ENCODE measurements at regions not wholly inside any gene's neighbourhood (a gene's known extent, or its start where the extent isn't known, plus 50 kb on each side); places are given as distances from the start of the nearest gene placed in this dataset.

DNA sequence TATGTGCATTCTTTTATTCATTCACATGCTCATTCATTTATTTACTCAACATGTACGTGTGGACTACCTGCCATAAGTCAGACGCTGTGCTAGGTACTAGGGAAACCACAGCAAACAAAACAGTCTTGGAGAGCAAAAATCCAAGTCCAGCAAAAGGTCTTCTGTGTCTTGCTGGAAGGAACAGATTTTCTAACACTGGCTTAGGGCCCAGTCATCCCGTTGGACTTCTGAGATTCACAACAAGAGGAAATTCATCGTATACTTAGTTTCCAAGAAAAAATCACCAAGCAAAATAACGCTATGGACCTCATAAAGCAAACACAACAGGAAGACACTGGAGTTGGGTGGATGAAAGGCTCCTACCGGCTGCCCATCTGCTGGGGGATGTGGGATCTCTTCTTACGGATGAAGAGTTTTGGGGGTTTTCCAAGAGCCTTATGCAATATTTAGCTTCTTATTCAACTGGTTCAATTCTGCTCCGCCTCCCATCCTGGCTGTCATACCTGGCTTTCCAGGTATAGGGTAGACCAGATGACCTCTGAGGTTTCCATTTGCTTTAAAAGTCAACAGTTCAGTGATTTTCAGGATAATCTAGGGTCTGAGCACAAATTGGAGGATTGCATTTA is 262.7 kb downstream of the HAUS1 start:
- DNase-seq, result no peak
- no peak overlapping the region for H3K27ac ChIP-seq
- no peaks in the 10 kb centered on the region for H3K36me3 ChIP-seq
- H3K9me3 ChIP-seq, result no peaks in the 10 kb centered on the region
- intact Hi-C loops (cut with DNase I; ENCODE audit: low total_unique reads), result no loop called here
- TF ChIP-seq CTCF (IDR thresholded peaks at IDR 0.05 in 8 of 11, conservative IDR thresholded peaks at IDR 0.05 in 3 of 11) (no peak), POLR2AphosphoS5 (IDR thresholded peaks at IDR 0.05) (no peak), POLR2A (IDR thresholded peaks at IDR 0.05) (no peak)
- WGBS, 5 donors, result 77 to 87% (median 83%) methylated on average over 8 of the region's 8 CpGs
- no peak overlapping the region for H3K4me3 ChIP-seq
- H3K27me3 ChIP-seq (replicated peaks in 1 of 7), result no peaks in the 10 kb centered on the region
- H3K4me1 ChIP-seq, result no peaks in the 10 kb centered on the region

DNA sequence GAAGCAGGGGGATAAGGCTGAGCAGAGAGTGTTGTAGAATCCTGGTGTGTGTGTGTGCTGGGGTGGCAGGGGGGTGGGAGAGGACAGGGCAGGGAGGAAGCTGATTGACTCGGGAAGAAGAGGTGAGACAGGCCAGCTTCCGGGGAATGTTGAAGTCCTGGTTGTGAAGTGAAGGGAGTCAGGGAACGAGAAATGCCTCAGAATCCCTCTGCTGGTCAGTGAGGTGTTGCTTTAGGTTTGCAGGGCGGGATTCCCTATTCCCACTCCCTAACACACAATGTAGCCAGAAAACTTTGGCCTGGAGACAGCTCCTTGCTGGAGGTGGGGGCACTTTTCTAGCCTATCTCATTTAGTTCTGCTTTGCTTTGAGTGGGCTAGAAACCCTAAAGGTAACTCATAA is 265.1 kb downstream of the HAUS1 start:
- intact Hi-C loops (cut with DNase I; ENCODE audit: low total_unique reads), result no loop called here
- H3K27me3 ChIP-seq (replicated peaks in 1 of 7), result no peaks in the 10 kb centered on the region
- no peak overlapping the region for H3K4me3 ChIP-seq
- no peaks in the 10 kb centered on the region for H3K4me1 ChIP-seq
- WGBS, 5 donors, result 69 to 91% (median 79%) methylated on average over 4 of the region's 4 CpGs
- H3K27ac ChIP-seq, result no peak overlapping the region
- TF ChIP-seq POLR2A (IDR thresholded peaks at IDR 0.05) (no peak), POLR2AphosphoS5 (IDR thresholded peaks at IDR 0.05) (no peak)
- DNase-seq, result no peak
- H3K36me3 ChIP-seq, result no peaks in the 10 kb centered on the region
- no peaks in the 10 kb centered on the region for H3K9me3 ChIP-seq

DNA sequence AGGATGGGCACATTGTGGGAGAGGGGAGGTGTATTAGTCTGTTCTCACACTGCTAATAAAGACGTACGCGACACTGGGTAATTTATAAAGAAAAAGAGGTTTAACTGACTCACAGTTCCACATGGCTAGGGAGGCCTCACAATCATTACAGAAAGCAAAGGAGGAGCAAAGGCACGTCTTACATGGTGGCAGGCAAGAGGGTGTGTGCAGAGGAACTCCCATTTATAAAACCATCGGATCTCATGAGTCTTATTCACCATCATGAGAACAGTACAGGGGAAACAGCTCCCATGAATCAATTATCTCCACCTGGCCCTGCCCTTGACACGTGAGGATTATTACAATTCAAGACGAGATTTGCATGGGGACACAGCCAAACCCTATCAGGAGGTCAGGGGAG is 266.7 kb downstream of the HAUS1 start:
- TF ChIP-seq POLR2A (IDR thresholded peaks at IDR 0.05), result no peak
- TF ChIP-seq POLR2AphosphoS5 (IDR thresholded peaks at IDR 0.05), result no peak
- TF ChIP-seq CTCF (IDR thresholded peaks at IDR 0.05 in 8 of 11, conservative IDR thresholded peaks at IDR 0.05 in 3 of 11), result no peak
- no peak overlapping the region for H3K27ac ChIP-seq
- peaks cover 0 to 3% (median 0%) of the 10 kb centered on the region in 6 donors for H3K4me1 ChIP-seq
- H3K4me3 ChIP-seq, result no peak overlapping the region
- DNase-seq, result no peak
- H3K27me3 ChIP-seq (replicated peaks in 1 of 7), result no peaks in the 10 kb centered on the region
- 74 to 90% (median 81%) methylated on average over 7 of the region's 7 CpGs for WGBS, 5 donors
- no peaks in the 10 kb centered on the region for H3K36me3 ChIP-seq
- intact Hi-C loops (cut with DNase I; ENCODE audit: low total_unique reads), result no loop called here
- H3K9me3 ChIP-seq, result no peaks in the 10 kb centered on the region

DNA sequence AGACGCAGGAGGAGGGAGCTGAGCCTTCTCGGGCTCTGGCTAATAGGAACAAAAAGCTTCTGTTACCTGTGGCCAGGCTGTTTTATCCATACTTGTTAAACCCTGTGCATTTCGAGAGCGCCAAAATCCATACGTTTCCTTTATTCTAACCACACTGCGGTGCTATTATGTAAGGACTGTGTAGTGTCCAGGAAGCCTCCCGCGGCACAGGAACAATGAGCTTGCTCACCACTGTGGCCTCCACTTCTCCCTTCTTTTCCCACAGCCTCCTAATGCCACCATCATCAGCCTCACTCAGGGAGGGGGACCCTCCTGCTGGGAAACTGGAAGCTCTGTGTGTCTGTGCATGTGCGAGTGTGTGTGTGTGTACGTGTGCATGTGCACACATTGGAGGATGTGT is 268.5 kb downstream of the HAUS1 start:
- H3K27ac ChIP-seq, result no peak overlapping the region
- no peaks in the 10 kb centered on the region for H3K27me3 ChIP-seq (replicated peaks in 1 of 7)
- H3K36me3 ChIP-seq, result no peaks in the 10 kb centered on the region
- H3K4me1 ChIP-seq, result peaks cover 0 to 6% (median 0%) of the 10 kb centered on the region in 6 donors
- 53 to 74% (median 65%) methylated on average over 10 of the region's 10 CpGs for WGBS, 5 donors
- TF ChIP-seq POLR2AphosphoS5 (IDR thresholded peaks at IDR 0.05) (no peak), POLR2A (IDR thresholded peaks at IDR 0.05) (no peak), CTCF (IDR thresholded peaks at IDR 0.05 in 8 of 11, conservative IDR thresholded peaks at IDR 0.05 in 3 of 11) (no peak)
- intact Hi-C loops (cut with DNase I; ENCODE audit: low total_unique reads), result no loop called here
- no peak for DNase-seq
- no peak overlapping the region for H3K4me3 ChIP-seq
- no peaks in the 10 kb centered on the region for H3K9me3 ChIP-seq

GRCh38 chr18:46373131-46373530 is 268.9 kb downstream of the HAUS1 start:
- no peaks in the 10 kb centered on the region for H3K27me3 ChIP-seq (replicated peaks in 1 of 7)
- H3K9me3 ChIP-seq, result no peaks in the 10 kb centered on the region
- H3K36me3 ChIP-seq, result no peaks in the 10 kb centered on the region
- TF ChIP-seq POLR2A (IDR thresholded peaks at IDR 0.05) (no peak), CTCF (IDR thresholded peaks at IDR 0.05 in 8 of 11, conservative IDR thresholded peaks at IDR 0.05 in 3 of 11) (no peak), POLR2AphosphoS5 (IDR thresholded peaks at IDR 0.05) (no peak)
- peaks cover 0 to 6% (median 0%) of the 10 kb centered on the region in 6 donors for H3K4me1 ChIP-seq
- intact Hi-C loops (cut with DNase I; ENCODE audit: low total_unique reads), result no loop called here
- WGBS, 5 donors, result 80 to 92% (median 85%) methylated on average over 2 of the region's 2 CpGs
- no peak overlapping the region for H3K4me3 ChIP-seq
- no peak for DNase-seq
- no peak overlapping the region for H3K27ac ChIP-seq

Data from spleen (tissue), 11 donors.